ENCODE measurements at regions not wholly inside any gene's neighbourhood (a gene's known extent, or its start where the extent isn't known, plus 50 kb on each side); places are given as distances from the start of the nearest gene placed in this dataset.

GRCh38 chr13:40124633-40125015 lies 469.2 kb downstream of the COG6 start:
- TF ChIP-seq, protein P1, sequence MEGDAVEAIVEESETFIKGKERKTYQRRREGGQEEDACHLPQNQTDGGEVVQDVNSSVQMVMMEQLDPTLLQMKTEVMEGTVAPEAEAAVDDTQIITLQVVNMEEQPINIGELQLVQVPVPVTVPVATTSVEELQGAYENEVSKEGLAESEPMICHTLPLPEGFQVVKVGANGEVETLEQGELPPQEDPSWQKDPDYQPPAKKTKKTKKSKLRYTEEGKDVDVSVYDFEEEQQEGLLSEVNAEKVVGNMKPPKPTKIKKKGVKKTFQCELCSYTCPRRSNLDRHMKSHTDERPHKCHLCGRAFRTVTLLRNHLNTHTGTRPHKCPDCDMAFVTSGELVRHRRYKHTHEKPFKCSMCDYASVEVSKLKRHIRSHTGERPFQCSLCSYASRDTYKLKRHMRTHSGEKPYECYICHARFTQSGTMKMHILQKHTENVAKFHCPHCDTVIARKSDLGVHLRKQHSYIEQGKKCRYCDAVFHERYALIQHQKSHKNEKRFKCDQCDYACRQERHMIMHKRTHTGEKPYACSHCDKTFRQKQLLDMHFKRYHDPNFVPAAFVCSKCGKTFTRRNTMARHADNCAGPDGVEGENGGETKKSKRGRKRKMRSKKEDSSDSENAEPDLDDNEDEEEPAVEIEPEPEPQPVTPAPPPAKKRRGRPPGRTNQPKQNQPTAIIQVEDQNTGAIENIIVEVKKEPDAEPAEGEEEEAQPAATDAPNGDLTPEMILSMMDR (IDR thresholded peaks at IDR 0.05; ENCODE audit: low read depth, low read length, poor library complexity, severe bottlenecking): no peak
- TF ChIP-seq EZH2phosphoT487 (IDR thresholded peaks at IDR 0.05; ENCODE audit: borderline replicate concordance, low read length): no peak
